ENCODE measurements at regions not wholly inside any gene's neighbourhood (a gene's known extent, or its start where the extent isn't known, plus 50 kb on each side); places are given as distances from the start of the nearest gene placed in this dataset.

- DNase-seq, result peak; percentile 25
Measured at GRCh38 chr15:62553911-62554563, 389.0 kb upstream of the C2CD4B start.

- no peak for DNase-seq
Measured at GRCh38 chr15:62558640-62559380, 393.7 kb upstream of the C2CD4B start.

GRCh38 chr15:62559381-62559733 is 394.3 kb upstream of the C2CD4B start:
- DNase-seq, result no peak

- no peak for DNase-seq
Measured at GRCh38 chr15:62561059-62561519, 396.0 kb upstream of the C2CD4B start.

GRCh38 chr15:62561571-62561970 is 396.5 kb upstream of the C2CD4B start:
- DNase-seq, result no peak

GRCh38 chr15:62564886-62565633 is 400.0 kb upstream of the C2CD4B start:
- DNase-seq, result peak; percentile 67

- no peak for DNase-seq
Measured at GRCh38 chr15:62565634-62566026, 400.5 kb upstream of the C2CD4B start.

GRCh38 chr15:62566248-62566647 is 401.2 kb upstream of the C2CD4B start:
- DNase-seq, result no peak

- DNase-seq, result no peak
Measured at GRCh38 chr15:62567501-62567900, 402.4 kb upstream of the C2CD4B start.

- DNase-seq, result no peak
Measured at GRCh38 chr15:62568004-62568403, 402.9 kb upstream of the C2CD4B start.

GRCh38 chr15:62568702-62569101 is 403.6 kb upstream of the C2CD4B start:
- no peak for DNase-seq

- peak; percentile 46 for DNase-seq
Measured at GRCh38 chr15:62569460-62570404, 404.6 kb upstream of the C2CD4B start.

- DNase-seq, result no peak
Measured at GRCh38 chr15:62570405-62570783, 405.3 kb upstream of the C2CD4B start.

- DNase-seq, result no peak
Measured at GRCh38 chr15:62571072-62571471, 406.0 kb upstream of the C2CD4B start.

GRCh38 chr15:62572797-62573196 is 407.7 kb upstream of the C2CD4B start:
- DNase-seq, result no peak

GRCh38 chr15:62573876-62574275 is 408.8 kb upstream of the C2CD4B start:
- peak; percentile 99 for DNase-seq

- DNase-seq, result no peak
Measured at GRCh38 chr15:62578546-62578945, 413.5 kb upstream of the C2CD4B start.

GRCh38 chr15:62578960-62579359 is 413.9 kb upstream of the C2CD4B start:
- DNase-seq, result no peak

GRCh38 chr15:62579842-62580241 is 414.8 kb upstream of the C2CD4B start:
- DNase-seq, result peak; percentile 3

- no peak for DNase-seq
Measured at GRCh38 chr15:62582580-62582979, 417.5 kb upstream of the C2CD4B start.

- no peak for DNase-seq
Measured at GRCh38 chr15:62584301-62585235, 419.5 kb upstream of the C2CD4B start.
